B cell (primary cell): ENCODE measurements at regions not wholly inside any gene's neighbourhood (a gene's known extent, or its start where the extent isn't known, plus 50 kb on each side); places are given as distances from the start of the nearest gene placed in this dataset.

Experiments
- ATAC-seq: fragments of 200-7000 bp; cut with Tn5 transposase; one replicate; pipeline ENCODE4 v1.10.0; 2021; ENCODE audit warnings: low read depth, mild to moderate bottlenecking, moderate number of reproducible peaks, moderate library complexity
- CTCF ChIA-PET: fragments of 350-600 bp; sonication (Branson Sonifier 250); formaldehyde crosslinking; loops from one replicate; lab custom pipeline; 2021; ENCODE audit warnings: antibody characterized with exemption, inconsistent platforms; lab: Charles Lee
- POLR2A ChIA-PET: fragments of 350-600 bp; sonication (Branson Sonifier 250); formaldehyde crosslinking; loops from one replicate; lab custom pipeline; 2021; ENCODE audit warnings: antibody characterized with exemption; lab: Charles Lee
- DNase-seq: peaks from one replicate; pipeline ENCODE4 v3.0.0; 2013
- H2AFZ ChIP-seq: 2 replicates; pipeline ENCODE4 v1.6.1; 2012; ENCODE audit warnings: mild to moderate bottlenecking, low read depth, low read length; ENCODE audit not compliant: insufficient read depth, poor library complexity, severe bottlenecking
- H3K27ac ChIP-seq, 2 donors: 1 replicate in 1 of 2; 2 replicates in 1 of 2; pipeline ENCODE4 v1.5.1; 2012 to 2013; ENCODE audit warnings: low read length in 2 of 2, mild to moderate bottlenecking in 2 of 2, moderate library complexity in 1 of 2
- H3K27me3 ChIP-seq, 4 experiments: fragments of 200-600 bp in 1 of 4; sonication (generic) in 1 of 4; replicated peaks in 1 of 4; 1 replicate in 2 of 4; 2 replicates in 2 of 4; pipeline versions ENCODE4 v1.6.1 to v1.7.0; 2013 to 2016; ENCODE audit warnings: low read length in 3 of 4, mild to moderate bottlenecking in 2 of 4, mixed read lengths in 1 of 4, moderate library complexity in 1 of 4; ENCODE audit not compliant: insufficient read depth in 4 of 4, control insufficient read depth in 3 of 4; ENCODE audit errors: control extremely low read depth in 1 of 4
- H3K36me3 ChIP-seq, 2 experiments: replicated peaks in 1 of 2; 1 replicate in 1 of 2; 2 replicates in 1 of 2; pipeline versions ENCODE4 v1.6.1 to v1.7.1; 2013; ENCODE audit warnings: low read length in 1 of 2; ENCODE audit not compliant: insufficient read depth in 2 of 2, control insufficient read depth in 1 of 2; ENCODE audit errors: control extremely low read depth in 1 of 2, extremely low read depth in 1 of 2
- H3K4me1 ChIP-seq, 2 donors: fragments of 200-600 bp in 1 of 2; sonication (generic) in 1 of 2; 1 replicate in 1 of 2; 2 replicates in 1 of 2; pipeline versions ENCODE4 v1.5.1 to v1.6.1; 2013 to 2017; ENCODE audit warnings: low read length in 2 of 2; ENCODE audit not compliant: control insufficient read depth in 2 of 2, insufficient read depth in 2 of 2
- H3K4me2 ChIP-seq: replicated peaks from 2 replicates; pipeline ENCODE3; 2012; ENCODE audit warnings: mild to moderate bottlenecking, low read depth, low read length; ENCODE audit not compliant: poor library complexity, severe bottlenecking
- H3K4me3 ChIP-seq, 5 experiments: fragments of 200-600 bp in 1 of 5; sonication (generic) in 1 of 5; 1 replicate in 3 of 5; 2 replicates in 2 of 5; pipeline versions ENCODE4 v1.5.1 to v1.7.0; 2011 to 2016; ENCODE audit warnings: low read length in 4 of 5, mild to moderate bottlenecking in 4 of 5, low read depth in 2 of 5, control low read depth in 1 of 5, moderate library complexity in 1 of 5; ENCODE audit not compliant: insufficient read depth in 1 of 5; ENCODE audit errors: control extremely low read depth in 1 of 5, extremely low read depth in 1 of 5
- H3K79me2 ChIP-seq: fragments of 200-600 bp; sonication (generic); one replicate; pipeline ENCODE4 v1.6.0; 2016; ENCODE audit warnings: low read length; ENCODE audit not compliant: control insufficient read depth, insufficient read depth
- H3K9ac ChIP-seq: fragments of 200-600 bp; sonication (generic); 2 replicates; pipeline ENCODE4 v1.6.1; 2017; ENCODE audit warnings: mild to moderate bottlenecking, low read length, moderate library complexity
- H3K9me3 ChIP-seq, 3 donors: one replicate each; pipeline versions ENCODE4 v1.6.1 to v1.7.1; 2013; ENCODE audit warnings: low read length in 2 of 3; ENCODE audit not compliant: control insufficient read depth in 2 of 3, insufficient read depth in 1 of 3; ENCODE audit errors: control extremely low read depth in 1 of 3
- H4K20me1 ChIP-seq: 2 replicates; pipeline ENCODE4 v1.6.0; 2012; ENCODE audit warnings: mild to moderate bottlenecking, low read length; ENCODE audit not compliant: insufficient read depth, control insufficient read depth, poor library complexity, severe bottlenecking
- H3K27ac Mint-ChIP-seq: one replicate; pipeline ENCODE4 v1.8.0; 2021; ENCODE audit warnings: mixed read lengths
- H3K27me3 Mint-ChIP-seq: one replicate; pipeline ENCODE4 v1.8.0; 2021; ENCODE audit warnings: mixed read lengths
- H3K4me1 Mint-ChIP-seq: one replicate; pipeline ENCODE4 v1.8.0; 2021; ENCODE audit warnings: mixed read lengths
- H3K4me3 Mint-ChIP-seq: one replicate; pipeline ENCODE4 v1.8.0; 2021; ENCODE audit warnings: mixed read lengths
- H3K9me3 Mint-ChIP-seq: one replicate; pipeline ENCODE4 v1.8.0; 2022; ENCODE audit warnings: mixed read lengths; ENCODE audit not compliant: insufficient read depth
- EZH2 ChIP-seq: IDR thresholded peaks from 2 replicates; pipeline ENCODE4 v1.6.1; 2012; ENCODE audit warnings: borderline replicate concordance, low read depth, mild to moderate bottlenecking, moderate library complexity, low read length; ENCODE audit not compliant: insufficient read depth, poor library complexity, severe bottlenecking
- WGBS: methylation state at CpG from one replicate; pipeline ENCODE4 v1.1.5; 2013; ENCODE audit warnings: missing lambda C conversion rate; ENCODE audit not compliant: insufficient coverage; 5-methylcytosine and 5-hydroxymethylcytosine counted together
- intact Hi-C: fragments of 100-400 bp; cut with micrococcal nuclease; formaldehyde crosslinking; loops from one replicate; pipeline ENCODE4 v1.10.0; 2022
- TF ChIP-seq, protein P1 (sequence below): fragments of 200-600 bp; IDR thresholded peaks from one replicate; pipeline ENCODE4 v1.8.0; 2022; ENCODE audit warnings: antibody characterized with exemption, mild to moderate bottlenecking

DNA sequence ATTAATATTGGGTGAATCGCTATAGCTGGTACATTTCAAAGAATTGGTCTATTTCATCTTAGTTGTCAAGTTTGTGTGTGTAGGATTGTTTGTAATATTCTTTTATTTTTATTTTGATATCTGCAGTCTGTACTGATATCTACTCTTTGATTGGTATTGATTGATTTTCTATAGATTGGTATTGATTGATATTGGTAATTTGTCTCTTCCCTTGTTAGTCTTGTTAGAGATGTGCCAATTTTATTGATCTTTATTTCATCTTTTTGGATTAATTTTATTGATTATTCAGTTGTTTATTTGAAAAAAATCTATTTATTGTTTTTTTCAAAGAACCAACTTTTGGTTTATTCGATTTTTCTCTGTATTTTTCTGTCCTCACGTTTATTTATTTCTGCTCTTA is 61.4 kb downstream of the TM2D3 start:
- Histone ChIP-seq H3K9ac (no peak overlapping the region), H2AFZ (no peak overlapping the region), H3K4me1 (no peaks in the 10 kb centered on the region), H3K9me3 (no peaks in the 10 kb centered on the region), H3K79me2 (no peaks in the 10 kb centered on the region), H3K4me2 (no peak overlapping the region), H3K27ac (no peak overlapping the region), H3K4me3 (no peak overlapping the region), H3K36me3 (no peaks in the 10 kb centered on the region), H3K27me3 (peaks cover 0 to 4% (median 0%) of the 10 kb centered on the region in 4 experiments), H4K20me1 (no peaks in the 10 kb centered on the region)
- CTCF ChIA-PET: no interaction called here
- no peak for TF ChIP-seq EZH2
- TF ChIP-seq, protein P1, sequence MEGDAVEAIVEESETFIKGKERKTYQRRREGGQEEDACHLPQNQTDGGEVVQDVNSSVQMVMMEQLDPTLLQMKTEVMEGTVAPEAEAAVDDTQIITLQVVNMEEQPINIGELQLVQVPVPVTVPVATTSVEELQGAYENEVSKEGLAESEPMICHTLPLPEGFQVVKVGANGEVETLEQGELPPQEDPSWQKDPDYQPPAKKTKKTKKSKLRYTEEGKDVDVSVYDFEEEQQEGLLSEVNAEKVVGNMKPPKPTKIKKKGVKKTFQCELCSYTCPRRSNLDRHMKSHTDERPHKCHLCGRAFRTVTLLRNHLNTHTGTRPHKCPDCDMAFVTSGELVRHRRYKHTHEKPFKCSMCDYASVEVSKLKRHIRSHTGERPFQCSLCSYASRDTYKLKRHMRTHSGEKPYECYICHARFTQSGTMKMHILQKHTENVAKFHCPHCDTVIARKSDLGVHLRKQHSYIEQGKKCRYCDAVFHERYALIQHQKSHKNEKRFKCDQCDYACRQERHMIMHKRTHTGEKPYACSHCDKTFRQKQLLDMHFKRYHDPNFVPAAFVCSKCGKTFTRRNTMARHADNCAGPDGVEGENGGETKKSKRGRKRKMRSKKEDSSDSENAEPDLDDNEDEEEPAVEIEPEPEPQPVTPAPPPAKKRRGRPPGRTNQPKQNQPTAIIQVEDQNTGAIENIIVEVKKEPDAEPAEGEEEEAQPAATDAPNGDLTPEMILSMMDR: no peak
- Mint-ChIP-seq H3K4me1 (no peaks in the 10 kb centered on the region), H3K9me3 (peaks cover 2% of the 10 kb centered on the region), H3K4me3 (no peak overlapping the region), H3K27ac (no peak overlapping the region), H3K27me3 (peaks cover 28% of the 10 kb centered on the region)
- DNase-seq (no peak), ATAC-seq (no peak)
- no CpG with 5 or more reads among the region's 3 CpGs for WGBS
- intact Hi-C loops: no loop called here
- POLR2A ChIA-PET: no interaction called here

DNA sequence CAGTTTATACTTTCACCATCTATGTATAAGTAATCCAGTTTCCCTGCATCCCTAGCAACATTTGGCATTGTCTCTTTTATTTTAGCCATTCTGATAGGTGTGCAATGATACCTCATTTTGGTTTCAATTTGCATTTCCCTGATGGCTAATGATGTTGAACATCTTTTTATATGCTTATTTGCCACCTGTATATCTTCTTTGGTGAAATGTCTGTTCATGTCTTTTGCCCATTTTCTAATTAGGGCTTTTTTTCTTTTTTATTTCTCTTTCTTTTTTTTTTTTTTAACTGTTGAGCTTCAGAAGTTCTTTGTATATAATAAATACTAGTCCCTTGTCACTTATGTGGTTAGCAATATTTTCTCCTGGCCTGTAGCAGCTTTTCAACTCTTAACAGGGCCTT is 68.9 kb downstream of the TM2D3 start:
- Histone ChIP-seq H3K9ac (no peak overlapping the region), H3K4me2 (no peak overlapping the region), H4K20me1 (no peaks in the 10 kb centered on the region), H3K79me2 (no peaks in the 10 kb centered on the region), H3K9me3 (peaks cover 2 to 9% (median 3%) of the 10 kb centered on the region in 3 donors), H3K36me3 (no peaks in the 10 kb centered on the region), H3K27me3 (peaks cover 0 to 12% (median 4%) of the 10 kb centered on the region in 4 experiments), H3K4me3 (no peak overlapping the region), H2AFZ (no peak overlapping the region), H3K4me1 (no peaks in the 10 kb centered on the region), H3K27ac (no peak overlapping the region)
- DNase-seq (no peak), ATAC-seq (no peak)
- no peak overlapping the region for H3K27ac Mint-ChIP-seq
- no peak overlapping the region for H3K4me3 Mint-ChIP-seq
- H3K9me3 Mint-ChIP-seq: peaks cover 2% of the 10 kb centered on the region
- H3K4me1 Mint-ChIP-seq: no peaks in the 10 kb centered on the region
- intact Hi-C loops: no loop called here
- CTCF ChIA-PET: no interaction called here
- POLR2A ChIA-PET: no interaction called here
- TF ChIP-seq, protein P1: no peak
- no peak for TF ChIP-seq EZH2
- H3K27me3 Mint-ChIP-seq: peaks cover 46% of the 10 kb centered on the region
